SH-SY5Y (cell line): ENCODE measurements at regions not wholly inside any gene's neighbourhood (a gene's known extent, or its start where the extent isn't known, plus 50 kb on each side); places are given as distances from the start of the nearest gene placed in this dataset.

Experiments
- GATA2 ChIP-seq: IDR thresholded peaks from 2 replicates; pipeline ENCODE4 v1.6.1; 2011; ENCODE audit warnings: mild to moderate bottlenecking, low read depth, low read length
- GATA3 ChIP-seq: IDR thresholded peaks from 2 replicates; pipeline ENCODE4 v1.6.1; 2011; ENCODE audit warnings: low read depth, mild to moderate bottlenecking, low read length, moderate library complexity

DNA sequence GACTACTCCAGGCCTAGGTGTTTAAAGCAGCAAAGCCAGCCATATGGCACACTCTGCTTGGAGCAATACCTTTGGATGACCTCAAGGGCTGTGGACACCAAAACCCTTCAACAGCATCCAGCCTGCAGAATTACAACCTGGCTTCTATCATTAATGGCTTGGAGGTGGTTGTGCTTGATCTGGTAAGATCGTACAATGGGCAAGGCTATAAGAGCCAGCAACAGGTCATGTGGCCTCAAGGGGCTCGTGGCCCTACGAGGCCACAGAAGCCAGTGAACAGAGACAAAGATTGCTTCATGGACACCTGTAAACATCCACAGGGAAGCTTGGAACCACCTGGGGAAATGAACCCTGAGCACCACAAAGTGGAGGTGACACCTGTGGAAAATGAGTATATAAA lies 657.3 kb downstream of the BCL11B start:
- TF ChIP-seq GATA3: no peak
- TF ChIP-seq GATA2: no peak
